PC-9 (cell line): ENCODE measurements at regions not wholly inside any gene's neighbourhood (a gene's known extent, or its start where the extent isn't known, plus 50 kb on each side); places are given as distances from the start of the nearest gene placed in this dataset.
"Not testable (repeated sequence)": the region's sequence is repeated elsewhere in the genome, so short reads cannot be mapped to it uniquely, and the experiment has no call there.

Source experiments
- BruUV-seq: library from RNA; stranded (reverse); fragments of 400-500 nt; replicated peaks from 2 replicates; lab custom pipeline; 2021; lab: Mats Ljungman, UMichigan
- CTCF ChIA-PET: fragments of 300-600 bp; sonication (Branson Sonifier 250); formaldehyde crosslinking; loops from one replicate; lab custom pipeline; 2022; ENCODE audit warnings: antibody characterized with exemption; lab: Charles Lee
- POLR2A ChIA-PET: fragments of 300-600 bp; sonication (Branson Sonifier 250); formaldehyde crosslinking; loops from one replicate; lab custom pipeline; 2022; ENCODE audit warnings: antibody characterized with exemption; ENCODE audit not compliant: unreplicated experiment; lab: Charles Lee
- DNase-seq, 2 experiments: peaks; one replicate each; pipeline versions ENCODE4 v3.0.0 to v3.0.0-alpha.2; 2015 to 2022; ENCODE audit warnings: mixed read lengths in 1 of 2
- H2AFZ ChIP-seq: fragments of 200-600 bp; sonication (generic); 2 replicates; pipeline ENCODE4 v1.8.1; 2017; ENCODE audit warnings: antibody characterized with exemption
- H3F3A ChIP-seq: fragments of 200-600 bp; sonication (generic); 2 replicates; pipeline ENCODE4 v1.8.1; 2017; ENCODE audit warnings: antibody characterized with exemption, mild to moderate bottlenecking, low read depth; ENCODE audit not compliant: insufficient read depth
- H3K27ac ChIP-seq: fragments of 200-600 bp; sonication (generic); 2 replicates; pipeline ENCODE4 v1.6.1; 2016; ENCODE audit warnings: mixed run types
- H3K27me3 ChIP-seq: fragments of 200-600 bp; sonication (generic); 2 replicates; pipeline ENCODE4 v1.6.1; 2016; ENCODE audit warnings: low read depth, mixed run types; ENCODE audit not compliant: insufficient read depth
- H3K36me3 ChIP-seq: fragments of 200-600 bp; sonication (generic); 2 replicates; pipeline ENCODE4 v1.6.1; 2016; ENCODE audit warnings: low read depth, mixed run types
- H3K4me1 ChIP-seq: fragments of 200-600 bp; sonication (generic); replicated peaks from 2 replicates; pipeline ENCODE4 v1.6.1; 2016; ENCODE audit warnings: mixed run types; ENCODE audit not compliant: insufficient read depth
- H3K4me2 ChIP-seq: fragments of 200-600 bp; sonication (generic); 2 replicates; pipeline ENCODE4 v1.6.1; 2017; ENCODE audit warnings: mixed run types
- H3K4me3 ChIP-seq: fragments of 200-600 bp; sonication (generic); 2 replicates; pipeline ENCODE4 v1.6.1; 2016; ENCODE audit warnings: mixed run types
- H3K79me2 ChIP-seq: fragments of 200-600 bp; sonication (generic); 2 replicates; pipeline ENCODE4 v1.6.1; 2017; ENCODE audit warnings: low read depth, mixed run types
- H3K9me2 ChIP-seq: fragments of 200-600 bp; sonication (generic); 2 replicates; pipeline ENCODE4 v1.8.1; 2017; ENCODE audit warnings: mild to moderate bottlenecking; ENCODE audit not compliant: insufficient read depth
- H3K9me3 ChIP-seq: fragments of 200-600 bp; sonication (generic); 2 replicates; pipeline ENCODE4 v1.8.1; 2016; ENCODE audit warnings: low read depth; ENCODE audit not compliant: insufficient read depth
- H4K20me1 ChIP-seq: fragments of 200-600 bp; sonication (generic); 2 replicates; pipeline ENCODE4 v1.8.1; 2017; ENCODE audit not compliant: insufficient read depth
- CTCF ChIP-seq: fragments of 200-600 bp; sonication (generic); conservative IDR thresholded peaks from 2 replicates; pipeline ENCODE4 v1.6.1; 2017; ENCODE audit warnings: mixed run types, antibody characterized with exemption, mild to moderate bottlenecking, moderate library complexity
- EZH2 ChIP-seq: fragments of 200-600 bp; sonication (generic); IDR thresholded peaks from 2 replicates; pipeline ENCODE4 v1.8.0; 2017; ENCODE audit warnings: antibody characterized with exemption, low read depth
- intact Hi-C: fragments of 100-400 bp; cut with micrococcal nuclease; formaldehyde crosslinking; loops from one replicate; pipeline ENCODE4 v1.10.0; 2022; ENCODE audit not compliant: unreplicated experiment

- no peak overlapping the region for H2AFZ ChIP-seq
- TF ChIP-seq CTCF (no peak), EZH2 (no peak)
- H3K36me3 ChIP-seq: no peaks in the 10 kb centered on the region
- no peak overlapping the region for H3K4me2 ChIP-seq
- H3K27ac ChIP-seq: no peak overlapping the region
- ChIA-PET POLR2A (no interaction called here), CTCF (no interaction called here)
- no peaks in the 10 kb centered on the region for H3F3A ChIP-seq
- intact Hi-C loops: no loop called here
- no peak for DNase-seq
- H3K4me1 ChIP-seq: no peaks in the 10 kb centered on the region
- H3K9me2 ChIP-seq: no peaks in the 10 kb centered on the region
- no peak overlapping the region for H3K4me3 ChIP-seq
- H4K20me1 ChIP-seq: no peaks in the 10 kb centered on the region
- H3K9me3 ChIP-seq: no peaks in the 10 kb centered on the region
- H3K79me2 ChIP-seq: no peaks in the 10 kb centered on the region
- no peaks in the 10 kb centered on the region; the same call in 1 of the 2 replicates for H3K27me3 ChIP-seq
- no TSS peak for BruUV-seq
Measured at GRCh38 chr11:123351375-123351774, 78.7 kb upstream of the GRAMD1B start.

- intact Hi-C loops: no loop called here
- H3K4me3 ChIP-seq: no peak overlapping the region
- no peaks in the 10 kb centered on the region for H3K79me2 ChIP-seq
- H4K20me1 ChIP-seq: no peaks in the 10 kb centered on the region
- no peaks in the 10 kb centered on the region for H3K9me3 ChIP-seq
- H3K4me2 ChIP-seq: no peak overlapping the region
- POLR2A ChIA-PET: no interaction called here
- no peaks in the 10 kb centered on the region for H3K4me1 ChIP-seq
- no peak for DNase-seq
- CTCF ChIA-PET: no interaction called here
- no TSS peak for BruUV-seq
- no peaks in the 10 kb centered on the region for H3K9me2 ChIP-seq
- TF ChIP-seq CTCF (no peak), EZH2 (no peak)
- H3F3A ChIP-seq: no peaks in the 10 kb centered on the region
- no peak overlapping the region for H2AFZ ChIP-seq
- H3K36me3 ChIP-seq: no peaks in the 10 kb centered on the region
- no peaks in the 10 kb centered on the region; the same call in 1 of the 2 replicates for H3K27me3 ChIP-seq
- H3K27ac ChIP-seq: no peak overlapping the region
Measured at GRCh38 chr11:123349382-123349781, 80.7 kb upstream of the GRAMD1B start.

GRCh38 chr11:123344790-123345357 is 85.2 kb upstream of the GRAMD1B start:
- intact Hi-C loops: no loop called here
- H2AFZ ChIP-seq: no peak overlapping the region
- no peak for DNase-seq
- no TSS peak for BruUV-seq
- ChIA-PET POLR2A (no interaction called here), CTCF (no interaction called here)
- H3K27me3 ChIP-seq: no peaks in the 10 kb centered on the region; the same call in 1 of the 2 replicates
- H3K4me3 ChIP-seq: no peak overlapping the region
- H3K27ac ChIP-seq: no peak overlapping the region
- no peaks in the 10 kb centered on the region for H3K9me2 ChIP-seq
- H3K79me2 ChIP-seq: no peaks in the 10 kb centered on the region
- TF ChIP-seq EZH2: no peak
- no peak for TF ChIP-seq CTCF
- H3K36me3 ChIP-seq: no peaks in the 10 kb centered on the region
- no peaks in the 10 kb centered on the region for H3F3A ChIP-seq
- no peaks in the 10 kb centered on the region for H3K4me1 ChIP-seq
- no peaks in the 10 kb centered on the region for H3K9me3 ChIP-seq
- no peaks in the 10 kb centered on the region for H4K20me1 ChIP-seq
- H3K4me2 ChIP-seq: no peak overlapping the region

- intact Hi-C loops, POLR2A ChIA-PET, BruUV-seq: not testable (repeated sequence)
Measured at GRCh38 chr11:123344188-123344587, 85.9 kb upstream of the GRAMD1B start.

More at GRCh38 chr11:123344188-123344587, 85.9 kb upstream of the GRAMD1B start:
- H3K9me2 ChIP-seq, H3K27me3 ChIP-seq, H3K36me3 ChIP-seq, H3K4me2 ChIP-seq, H2AFZ ChIP-seq, DNase-seq, H3K9me3 ChIP-seq, H3F3A ChIP-seq, CTCF ChIA-PET, H4K20me1 ChIP-seq, H3K4me3 ChIP-seq, H3K27ac ChIP-seq, H3K4me1 ChIP-seq, H3K79me2 ChIP-seq: not testable (repeated sequence)
